ENCODE measurements at regions not wholly inside any gene's neighbourhood (a gene's known extent, or its start where the extent isn't known, plus 50 kb on each side); places are given as distances from the start of the nearest gene placed in this dataset.
"Not testable (repeated sequence)": the region's sequence is repeated elsewhere in the genome, so short reads cannot be mapped to it uniquely, and the experiment has no call there.

DNA sequence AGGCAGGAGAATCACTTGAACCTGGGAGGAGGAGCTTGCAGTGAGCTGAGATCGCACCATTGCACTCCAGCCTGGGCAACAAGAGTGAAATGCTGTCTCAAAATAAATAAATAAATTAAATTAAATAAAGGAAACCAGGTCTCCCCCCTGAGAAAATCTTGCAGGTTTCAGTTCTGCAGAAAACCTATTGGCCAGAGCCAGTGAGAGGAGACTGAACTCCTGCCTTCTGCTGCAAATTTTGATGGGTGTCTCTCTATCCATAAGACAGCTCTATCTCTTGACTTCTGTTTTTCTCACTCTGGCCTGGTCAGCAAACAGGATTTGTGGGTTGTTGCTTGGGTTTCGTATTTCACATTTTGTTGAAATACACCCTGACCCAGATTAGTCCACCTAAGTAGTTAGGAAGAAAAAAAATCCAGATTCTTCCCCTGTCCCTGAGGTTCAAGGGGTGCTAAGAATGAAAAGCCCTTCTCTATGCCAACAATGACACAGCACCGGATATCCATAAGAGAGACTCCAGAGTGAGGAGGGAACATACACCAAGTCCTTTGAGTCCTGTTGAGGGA, 86.7 kb upstream of the MAP4K4 start:
- peak; percentile 45 for DNase-seq (ENCODE audit: low spot score)

DNA sequence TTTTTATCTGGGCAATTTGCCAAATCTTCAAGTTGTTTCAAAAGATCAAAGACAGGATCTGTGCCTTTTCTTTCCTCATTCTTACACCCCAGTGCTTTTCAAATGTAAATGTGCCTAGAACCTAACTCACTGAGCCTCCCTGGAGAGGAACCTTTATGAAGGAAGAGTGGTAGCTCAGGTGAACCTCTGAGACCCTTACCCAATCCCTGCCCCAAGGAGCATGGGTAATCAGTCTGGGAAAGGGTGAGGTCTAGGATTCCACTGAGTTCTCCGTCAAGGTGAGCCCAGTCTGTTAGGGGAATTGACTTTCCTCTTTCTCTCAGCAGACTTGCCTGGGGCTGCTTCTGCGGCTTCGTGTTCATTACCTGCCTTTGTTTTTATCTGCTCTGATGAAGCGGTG, 88.1 kb upstream of the MAP4K4 start:
- DNase-seq (ENCODE audit: low spot score), result no peak

DNA sequence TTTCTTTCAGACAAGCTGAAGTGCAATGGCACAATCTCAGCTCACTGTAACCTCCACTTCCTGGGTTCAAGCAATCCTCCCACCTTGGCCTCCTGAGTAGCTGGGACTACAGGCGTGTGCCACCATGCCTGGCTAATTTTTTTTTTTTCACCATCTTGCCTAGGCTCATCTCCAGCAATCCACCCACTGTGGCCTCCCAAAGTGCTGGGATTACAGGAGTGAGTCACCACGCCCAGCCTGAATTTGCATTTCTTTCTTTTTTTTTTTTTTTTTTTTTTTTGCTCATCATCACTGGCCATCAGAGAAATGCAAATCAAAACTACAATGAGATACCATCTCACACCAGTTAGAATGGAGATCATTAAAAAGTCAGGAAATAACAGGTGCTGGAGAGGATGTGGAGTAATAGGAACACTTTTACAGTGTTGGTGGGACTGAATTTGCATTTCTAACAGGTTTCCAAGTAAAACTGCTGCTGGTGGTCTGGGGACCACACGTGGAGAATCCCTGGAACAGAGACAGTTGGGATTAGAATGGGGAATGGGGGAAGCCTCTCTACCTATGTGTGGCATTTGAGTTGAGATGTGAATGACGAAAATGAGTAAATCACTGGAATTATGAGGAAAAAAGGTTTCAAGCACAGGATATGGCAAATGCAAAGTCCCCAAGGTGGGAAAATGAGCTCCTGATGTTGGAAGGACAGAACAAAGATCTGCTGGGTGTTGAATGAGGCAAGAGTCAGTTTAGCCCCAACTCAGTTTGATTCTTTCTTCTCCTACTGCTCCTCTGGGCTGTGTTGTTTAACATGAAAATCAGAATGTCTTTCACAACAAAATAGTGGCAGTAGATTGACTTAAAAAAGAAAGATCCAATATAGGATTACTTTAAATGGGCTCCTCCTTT, 88.8 kb upstream of the MAP4K4 start:
- DNase-seq (ENCODE audit: low spot score), result no peak

DNA sequence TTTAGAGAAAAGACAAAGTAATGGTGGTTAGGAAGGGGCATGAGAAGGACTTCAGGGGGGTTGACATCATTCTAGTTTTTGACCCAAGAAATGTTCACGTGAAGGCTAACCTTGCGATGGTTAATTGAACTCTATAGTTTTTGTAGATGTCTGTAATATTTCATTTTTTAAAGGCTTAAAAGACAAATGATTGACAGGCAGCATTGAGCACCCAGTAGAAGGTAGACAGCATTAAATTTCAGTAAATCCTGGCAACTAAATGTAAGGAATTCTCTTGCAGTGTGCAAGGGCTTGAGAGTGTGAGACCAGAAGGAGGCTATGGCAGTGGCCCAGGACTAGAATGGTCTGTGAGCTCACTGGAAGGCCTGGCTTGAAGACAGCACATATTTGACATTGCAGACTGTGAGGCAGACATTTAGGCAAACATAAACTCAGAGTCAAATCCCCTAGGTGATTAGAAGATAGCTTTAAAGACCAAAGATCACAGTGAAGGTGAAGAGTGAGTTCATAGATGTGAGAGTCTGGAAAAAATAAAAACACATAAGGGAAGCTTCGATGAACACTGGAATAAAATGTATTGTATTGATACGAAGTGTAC, 100.1 kb upstream of the MAP4K4 start:
- DNase-seq (ENCODE audit: low spot score), result no peak

GRCh38 chr2:101596333-101596732, 101.2 kb upstream of the MAP4K4 start:
- no peak for DNase-seq (ENCODE audit: low spot score)

DNA sequence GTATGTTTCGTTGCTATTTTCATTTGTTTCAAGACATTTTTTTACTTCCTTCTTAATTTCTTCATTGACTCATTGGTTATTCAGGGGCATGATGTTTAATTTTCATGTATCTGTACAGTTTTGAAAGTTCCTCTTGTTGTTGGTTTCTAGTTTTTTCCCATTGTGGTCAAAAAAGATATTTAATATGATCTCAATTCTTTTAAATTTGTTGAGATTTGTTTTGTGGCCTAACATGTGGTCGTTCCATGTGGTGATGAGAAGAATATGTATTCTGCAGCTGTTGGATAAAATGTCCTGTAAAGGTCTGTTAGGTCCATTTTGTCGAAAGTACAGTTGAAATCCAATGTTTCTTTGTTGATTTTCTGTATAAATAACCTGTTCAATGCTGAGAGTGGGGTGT, 110.3 kb upstream of the MAP4K4 start:
- DNase-seq (ENCODE audit: low spot score), result no peak

DNA sequence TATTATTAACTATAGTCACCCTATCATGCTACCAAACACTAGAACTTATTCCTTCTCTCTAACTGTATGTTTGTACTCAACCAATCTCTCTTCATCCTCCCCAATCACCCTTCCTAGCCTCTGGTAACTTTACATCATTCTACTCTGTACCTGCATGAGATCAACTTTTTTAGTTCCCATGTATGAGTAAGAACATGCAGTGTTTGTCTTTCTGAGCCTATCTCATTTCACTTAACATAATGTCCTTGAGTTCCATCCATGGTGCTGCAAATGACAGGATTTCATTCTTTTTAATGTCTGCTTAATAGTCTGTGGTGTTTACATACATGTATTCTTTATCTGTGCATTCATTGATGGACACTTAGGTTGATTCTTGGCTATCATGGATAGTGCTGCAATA, 108.9 kb upstream of the RFX8 start:
- DNase-seq (ENCODE audit: low spot score), result no peak

DNA sequence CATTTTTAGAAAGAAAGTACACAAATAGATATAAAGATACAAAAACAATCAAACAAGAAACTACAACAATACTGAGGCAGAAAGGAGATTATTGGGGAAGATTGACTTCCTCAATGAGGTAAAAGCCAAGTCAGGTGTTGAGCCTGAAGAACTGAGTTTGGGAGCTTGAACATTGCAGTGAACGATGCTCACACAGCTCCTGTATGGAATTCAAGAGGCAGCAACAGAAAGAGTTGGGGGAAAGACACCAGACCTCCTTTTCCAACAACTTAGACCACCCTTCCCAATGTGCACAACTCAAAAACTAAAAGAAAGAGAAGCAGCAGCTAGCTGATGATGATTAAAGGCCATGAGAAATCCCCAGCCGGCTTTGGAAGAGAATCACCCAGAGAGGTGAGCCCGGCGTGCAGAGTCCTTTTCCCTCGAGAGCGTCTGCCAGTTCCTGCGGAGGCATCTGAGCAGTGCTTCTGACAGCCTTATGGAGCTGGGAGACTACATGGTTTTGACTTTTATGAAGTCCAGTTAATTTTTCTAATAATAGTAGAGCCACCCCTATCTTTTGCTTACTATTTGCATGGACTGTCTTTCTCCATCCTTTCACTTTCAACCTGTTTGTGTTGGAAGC, 106.9 kb upstream of the RFX8 start:
- DNase-seq (ENCODE audit: low spot score), result no peak

- DNase-seq (ENCODE audit: low spot score), result no peak
Measured at GRCh38 chr2:101580528-101580927, 105.6 kb upstream of the RFX8 start.

DNA sequence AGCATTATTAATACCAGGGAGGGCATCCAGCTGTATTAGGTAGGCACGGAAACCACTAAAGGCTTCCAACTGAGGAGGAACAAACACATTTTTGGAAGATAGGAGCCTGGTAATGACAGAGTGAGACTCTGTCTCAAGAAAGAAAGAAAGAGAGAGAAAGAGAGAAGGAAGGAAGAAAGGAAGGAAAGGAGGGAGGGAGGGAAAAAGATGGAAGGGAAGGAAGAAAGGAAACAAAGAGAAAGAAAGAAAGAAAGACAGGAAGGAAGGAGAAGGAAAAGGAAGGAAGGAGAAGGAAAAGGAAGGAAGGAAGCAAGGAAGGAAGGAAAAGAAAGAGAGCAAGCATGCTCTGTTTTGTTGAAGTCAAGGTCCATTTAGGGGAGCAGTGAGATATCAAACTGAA, 103.8 kb upstream of the RFX8 start:
- no peak for DNase-seq (ENCODE audit: low spot score)

- DNase-seq (ENCODE audit: low spot score), result not testable (repeated sequence)
Measured at GRCh38 chr2:101578135-101578534, 103.2 kb upstream of the RFX8 start.

DNA sequence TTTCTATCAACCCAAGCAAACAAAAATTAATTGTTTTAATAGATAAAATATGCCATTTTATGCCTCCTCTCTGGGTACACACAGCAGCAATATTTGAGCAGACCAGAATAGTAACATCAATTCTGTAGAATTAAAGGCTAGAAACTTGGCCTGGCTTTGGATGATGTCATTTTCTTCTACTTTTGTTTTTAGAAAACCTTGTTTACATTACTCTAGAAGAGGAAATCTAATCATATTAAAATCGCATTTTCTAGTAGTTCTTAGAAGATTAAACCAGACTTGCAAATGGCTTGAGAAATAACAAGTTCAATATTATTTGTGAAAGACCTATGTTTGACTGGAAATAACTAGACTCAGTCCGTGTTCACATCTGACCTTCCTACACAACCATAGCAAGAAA, 102.3 kb upstream of the RFX8 start:
- no peak for DNase-seq (ENCODE audit: low spot score)

- DNase-seq (ENCODE audit: low spot score), result no peak
Measured at GRCh38 chr2:101574622-101575021, 99.7 kb upstream of the RFX8 start.

GRCh38 chr2:101571951-101572350, 97.0 kb upstream of the RFX8 start:
- no peak for DNase-seq (ENCODE audit: low spot score)

GRCh38 chr2:101569886-101570520, 95.1 kb upstream of the RFX8 start:
- DNase-seq (ENCODE audit: low spot score), result no peak

DNA sequence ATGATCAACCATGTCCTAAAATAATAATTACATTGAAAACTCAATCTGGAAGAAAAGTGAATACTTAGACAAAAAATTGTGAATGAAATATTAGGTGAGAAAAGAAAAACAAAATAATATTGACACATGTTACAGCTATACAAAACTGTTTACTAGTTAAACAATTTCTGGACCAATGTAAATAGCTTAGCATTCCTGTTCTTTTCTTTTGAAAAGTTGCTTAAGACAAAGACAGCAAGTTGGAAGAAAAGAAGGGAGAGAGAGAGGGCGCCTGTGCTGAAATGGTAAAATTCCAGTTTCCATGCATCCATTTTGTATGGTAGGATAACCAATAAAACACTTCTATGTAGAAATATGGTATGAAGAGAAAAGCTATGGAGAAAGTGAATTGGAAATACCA, 94.1 kb upstream of the RFX8 start:
- no peak for DNase-seq (ENCODE audit: low spot score)

GRCh38 chr2:101566632-101567228, 91.8 kb upstream of the RFX8 start:
- no peak for DNase-seq (ENCODE audit: low spot score)

DNA sequence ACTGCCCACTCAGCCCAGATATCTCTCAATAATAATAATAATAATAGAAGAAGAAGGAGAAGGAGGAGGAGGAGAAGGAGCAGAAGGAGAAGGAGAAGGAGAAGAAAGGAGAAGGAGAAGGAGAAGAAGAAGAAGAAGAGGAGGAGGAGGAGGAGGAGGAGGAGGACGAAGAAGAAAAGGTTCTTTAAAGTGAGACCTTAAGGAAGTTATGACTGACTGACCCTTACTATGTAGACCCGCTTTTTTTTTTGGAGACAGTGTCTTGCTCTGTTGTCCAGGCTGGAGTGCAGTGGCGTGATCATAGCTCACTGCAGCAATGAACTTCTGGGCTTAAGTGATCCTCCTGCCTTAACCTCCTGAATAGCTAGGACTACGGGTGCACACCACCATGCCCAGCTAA, 88.9 kb upstream of the RFX8 start:
- no peak for DNase-seq (ENCODE audit: low spot score)

- DNase-seq (ENCODE audit: low spot score), result no peak
Measured at GRCh38 chr2:101560780-101561315, 85.9 kb upstream of the RFX8 start.

DNA sequence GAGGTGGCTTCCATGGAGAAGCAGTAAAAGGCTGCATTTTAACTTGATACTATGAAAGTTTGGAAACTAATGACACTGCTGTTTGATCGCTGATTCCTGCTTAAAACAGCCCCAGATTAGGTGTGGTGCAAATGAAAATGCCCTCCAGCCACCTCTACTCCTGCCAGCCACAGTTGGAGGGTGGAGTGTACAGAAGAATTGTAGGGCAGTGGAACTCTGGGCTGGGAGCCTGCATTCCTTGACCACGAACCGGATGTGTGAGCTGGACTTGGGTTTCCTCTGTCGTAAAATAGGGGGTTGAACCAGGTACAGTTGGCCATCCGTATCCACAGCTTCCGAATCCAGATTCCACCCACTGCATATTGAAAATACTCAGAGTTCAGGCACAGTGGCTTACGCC, 84.6 kb upstream of the RFX8 start:
- DNase-seq (ENCODE audit: low spot score), result no peak

DNA sequence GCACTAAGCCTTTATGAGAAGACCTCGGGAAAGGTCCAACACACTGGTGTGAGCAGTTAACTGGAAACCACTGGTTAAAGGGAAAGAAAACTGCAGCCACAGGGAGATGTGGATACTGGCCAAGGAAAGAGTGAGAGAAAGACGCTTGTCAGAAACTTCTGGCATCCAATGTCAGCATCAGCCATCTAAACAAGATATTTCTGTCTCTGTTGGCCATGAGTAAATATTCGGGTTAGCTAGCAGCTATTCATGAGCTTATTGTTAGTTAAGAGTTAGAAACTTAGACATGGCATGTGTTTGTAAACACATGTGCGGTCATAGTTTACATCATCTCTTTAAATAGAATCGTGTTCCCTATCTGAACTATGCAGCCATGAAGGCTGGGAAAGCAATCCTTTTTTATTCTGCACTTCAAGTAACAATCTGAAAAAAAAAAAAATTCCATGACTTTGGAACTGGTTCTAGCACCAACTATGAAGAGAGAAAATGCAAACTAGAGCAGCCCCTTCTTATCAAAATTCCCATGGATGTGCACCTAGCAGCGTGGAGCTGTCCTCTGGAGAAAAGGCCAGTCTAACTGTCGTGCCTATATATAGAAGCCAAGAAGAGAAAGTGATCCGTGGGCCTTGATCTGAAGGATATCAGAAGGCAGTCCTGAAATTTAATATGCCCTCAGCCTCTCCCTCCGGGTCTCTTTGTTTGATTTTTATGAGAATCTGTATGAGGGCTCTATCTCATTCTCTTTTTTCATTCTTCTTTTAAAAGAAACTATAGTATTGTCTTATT, 84.0 kb upstream of the RFX8 start:
- DNase-seq (ENCODE audit: low spot score), result no peak

Data from germinal center (tissue), 1 donor.